PC-3 (cell line): ENCODE measurements at regions not wholly inside any gene's neighbourhood (a gene's known extent, or its start where the extent isn't known, plus 50 kb on each side); places are given as distances from the start of the nearest gene placed in this dataset.

Source experiments
- ATAC-seq: fragments of 200-7000 bp; cut with Tn5 transposase; 2 replicates; pipeline ENCODE4 v1.9.1; 2020; ENCODE audit warnings: mild to moderate bottlenecking, moderate library complexity
- BruUV-seq: library from RNA; stranded (reverse); fragments of 400-500 nt; replicated peaks from 2 replicates; lab custom pipeline; 2021; lab: Mats Ljungman, UMichigan
- CTCF ChIA-PET: fragments of 300-600 bp; sonication (Branson Sonifier 250); formaldehyde crosslinking; loops from one replicate; lab custom pipeline; 2022; ENCODE audit warnings: antibody characterized with exemption; lab: Charles Lee
- POLR2A ChIA-PET: fragments of 300-600 bp; sonication (Branson Sonifier 250); formaldehyde crosslinking; loops from one replicate; lab custom pipeline; 2022; ENCODE audit warnings: antibody characterized with exemption; ENCODE audit not compliant: unreplicated experiment; lab: Charles Lee
- DNase-seq: peaks from one replicate; pipeline ENCODE4 v3.0.0-alpha.2; 2015
- H2AFZ ChIP-seq: fragments of 300-600 bp; sonication (generic); 2 replicates; pipeline ENCODE4 v1.6.0; 2016; ENCODE audit warnings: antibody characterized with exemption, low read length
- H3F3A ChIP-seq: fragments of 300-600 bp; sonication (generic); one replicate; pipeline ENCODE4 v1.6.0; 2017; ENCODE audit warnings: antibody characterized with exemption, low read length, control low read depth, mild to moderate bottlenecking; ENCODE audit not compliant: unreplicated experiment
- H3K27ac ChIP-seq: fragments of 300-600 bp; sonication (generic); 2 replicates; pipeline ENCODE4 v1.5.1; 2016; ENCODE audit warnings: mild to moderate bottlenecking, low read length
- H3K27me3 ChIP-seq: fragments of 300-600 bp; sonication (generic); 2 replicates; pipeline ENCODE4 v1.6.1; 2016; ENCODE audit warnings: low read length, mixed read lengths
- H3K36me3 ChIP-seq: fragments of 300-600 bp; sonication (generic); 2 replicates; pipeline ENCODE4 v1.6.1; 2016; ENCODE audit warnings: low read depth, mixed run types, low read length, mixed read lengths
- H3K4me1 ChIP-seq: fragments of 300-600 bp; sonication (generic); 2 replicates; pipeline ENCODE4 v1.5.1; 2016; ENCODE audit warnings: low read length; ENCODE audit not compliant: insufficient read depth
- H3K4me2 ChIP-seq: fragments of 300-600 bp; sonication (generic); 2 replicates; pipeline ENCODE4 v1.6.0; 2016; ENCODE audit warnings: low read length
- H3K4me3 ChIP-seq: fragments of 300-600 bp; sonication (generic); 2 replicates; pipeline ENCODE4 v1.5.1; 2016; ENCODE audit warnings: mild to moderate bottlenecking, low read length, mixed read lengths
- H3K79me2 ChIP-seq: fragments of 300-600 bp; sonication (generic); 2 replicates; pipeline ENCODE4 v1.6.1; 2017; ENCODE audit warnings: low read length, mixed read lengths
- H3K9ac ChIP-seq: fragments of 300-600 bp; sonication (generic); 2 replicates; pipeline ENCODE4 v1.6.0; 2016; ENCODE audit warnings: mild to moderate bottlenecking, low read length
- H3K9me2 ChIP-seq: fragments of 300-600 bp; sonication (generic); replicated peaks from 2 replicates; pipeline ENCODE4 v1.6.1; 2016; ENCODE audit warnings: mixed run types, low read length, mixed read lengths
- H3K9me3 ChIP-seq: fragments of 300-600 bp; sonication (generic); 2 replicates; pipeline ENCODE4 v1.6.1; 2016; ENCODE audit warnings: low read length, mixed read lengths
- H4K20me1 ChIP-seq: fragments of 300-600 bp; sonication (generic); 2 replicates; pipeline ENCODE4 v1.6.1; 2016; ENCODE audit warnings: low read length, mixed read lengths
- CTCF ChIP-seq: fragments of 300-600 bp; sonication (generic); conservative IDR thresholded peaks from 2 replicates; pipeline ENCODE4 v1.5.1; 2017; ENCODE audit warnings: antibody characterized with exemption, low read depth, mild to moderate bottlenecking, low read length
- EZH2 ChIP-seq: fragments of 300-600 bp; sonication (generic); IDR thresholded peaks from one replicate; pipeline ENCODE4 v1.6.1; 2017; ENCODE audit warnings: antibody characterized with exemption, mild to moderate bottlenecking, low read length; ENCODE audit not compliant: unreplicated experiment
- EZH2phosphoT487 ChIP-seq: fragments of 300-600 bp; sonication (generic); IDR thresholded peaks from 2 replicates; pipeline ENCODE4 v1.6.1; 2018; ENCODE audit warnings: mild to moderate bottlenecking, antibody characterized with exemption, low read length, borderline replicate concordance
- intact Hi-C: fragments of 100-400 bp; cut with micrococcal nuclease; formaldehyde crosslinking; loops from 2 replicates; pipeline ENCODE4 v1.9.0; 2023

- Histone ChIP-seq H3K9ac (no peak overlapping the region), H3F3A (no peaks in the 10 kb centered on the region), H3K4me1 (no peaks in the 10 kb centered on the region), H2AFZ (no peak overlapping the region), H3K4me3 (no peak overlapping the region), H4K20me1 (no peaks in the 10 kb centered on the region), H3K4me2 (no peak overlapping the region), H3K36me3 (no peaks in the 10 kb centered on the region), H3K79me2 (no peaks in the 10 kb centered on the region), H3K9me2 (no peaks in the 10 kb centered on the region), H3K27me3 (peaks cover 27% of the 10 kb centered on the region; the same call in 1 of the 2 replicates), H3K9me3 (no peaks in the 10 kb centered on the region), H3K27ac (no peak overlapping the region)
- intact Hi-C loops, result no loop called here
- ATAC-seq (no peak), DNase-seq (no peak)
- BruUV-seq, result no TSS peak
- ChIA-PET CTCF (no interaction called here), POLR2A (no interaction called here)
- TF ChIP-seq EZH2phosphoT487, result no peak
- TF ChIP-seq CTCF, result no peak
- no peak for TF ChIP-seq EZH2
These were observed 54.5 kb upstream of the VASH1 start for GRCh38 chr14:76706811-76707210.

- H3K9ac ChIP-seq, result no peak overlapping the region
- no peaks in the 10 kb centered on the region for H3K36me3 ChIP-seq
- no peak overlapping the region for H3K27ac ChIP-seq
- H2AFZ ChIP-seq, result no peak overlapping the region
- H3K9me3 ChIP-seq, result no peaks in the 10 kb centered on the region
- H3K4me3 ChIP-seq, result no peak overlapping the region
- ChIA-PET POLR2A (no interaction called here), CTCF (interaction anchor here (0.6 kb wide), 1 partner anchor 464 kb away, joined by 3 read pairs; no protein-coding TSS in a partner anchor)
- H3K4me1 ChIP-seq, result no peaks in the 10 kb centered on the region
- H3K9me2 ChIP-seq, result no peaks in the 10 kb centered on the region
- no peaks in the 10 kb centered on the region for H4K20me1 ChIP-seq
- no peak for TF ChIP-seq CTCF
- TF ChIP-seq EZH2, result no peak
- TF ChIP-seq EZH2phosphoT487, result no peak
- ATAC-seq, result no peak
- no peaks in the 10 kb centered on the region for H3F3A ChIP-seq
- H3K79me2 ChIP-seq, result no peaks in the 10 kb centered on the region
- no peak for DNase-seq
- BruUV-seq, result no TSS peak
- H3K4me2 ChIP-seq, result no peak overlapping the region
- H3K27me3 ChIP-seq, result peaks cover 23% of the 10 kb centered on the region
- intact Hi-C loops, result no loop called here
These were observed 53.2 kb upstream of the VASH1 start for GRCh38 chr14:76708028-76708427.

- Histone ChIP-seq H3K9me2 (no peaks in the 10 kb centered on the region), H3K79me2 (no peaks in the 10 kb centered on the region), H4K20me1 (no peaks in the 10 kb centered on the region), H3K9me3 (no peaks in the 10 kb centered on the region), H2AFZ (no peak overlapping the region), H3K27me3 (peaks cover 28% of the 10 kb centered on the region), H3K36me3 (no peaks in the 10 kb centered on the region), H3K4me2 (no peak overlapping the region), H3K4me1 (no peaks in the 10 kb centered on the region), H3K4me3 (no peak overlapping the region), H3F3A (no peaks in the 10 kb centered on the region), H3K9ac (no peak overlapping the region), H3K27ac (no peak overlapping the region)
- intact Hi-C loops, result no loop called here
- ChIA-PET CTCF (no interaction called here), POLR2A (no interaction called here)
- DNase-seq, result no peak
- TF ChIP-seq EZH2phosphoT487 (no peak), CTCF (no peak), EZH2 (no peak)
- no peak for ATAC-seq
- BruUV-seq, result no TSS peak
These were observed 52.5 kb upstream of the VASH1 start for GRCh38 chr14:76708771-76709170.
